Ovary (tissue), 7 donors: ENCODE measurements at regions not wholly inside any gene's neighbourhood (a gene's known extent, or its start where the extent isn't known, plus 50 kb on each side); places are given as distances from the start of the nearest gene placed in this dataset.

Experiments used
- DNase-seq, 5 donors: peaks; one replicate each; pipeline ENCODE4 v3.0.0-alpha.2; 2019 to 2020
- H3K27ac ChIP-seq, 2 donors: fragments of 200-600 bp; one replicate each; pipeline versions ENCODE4 v1.5.1 to v1.8.0; 2019 to 2022
- H3K27me3 ChIP-seq: fragments of 200-600 bp; one replicate; pipeline ENCODE4 v1.8.0; 2022
- H3K36me3 ChIP-seq: fragments of 200-600 bp; sonication (generic); one replicate; pipeline ENCODE4 v1.5.1; 2019
- H3K4me1 ChIP-seq: one replicate; pipeline ENCODE4 v1.8.1; 2013; ENCODE audit warnings: mild to moderate bottlenecking, moderate library complexity; ENCODE audit not compliant: insufficient read depth
- H3K4me3 ChIP-seq: fragments of 200-600 bp; sonication (generic); one replicate; pipeline ENCODE4 v1.5.1; 2017
- H3K9me3 ChIP-seq, 2 donors: fragments of 200-600 bp in 1 of 2; sonication (generic) in 1 of 2; one replicate each; pipeline versions ENCODE4 v1.5.1 to v1.8.1; 2013 to 2019; ENCODE audit warnings: mild to moderate bottlenecking in 1 of 2, moderate library complexity in 1 of 2
- CTCF ChIP-seq, 3 donors: fragments of 450-650 bp in 2 of 3; fragments of 200-600 bp in 1 of 3; IDR thresholded peaks; one replicate each; pipeline versions ENCODE4 v1.5.1 to v1.8.0; 2016 to 2022; ENCODE audit warnings: antibody characterized with exemption in 3 of 3, mild to moderate bottlenecking in 1 of 3
- EP300 ChIP-seq: sonication (generic); formaldehyde crosslinking; IDR thresholded peaks from one replicate; pipeline ENCODE4 v1.6.1; 2017; ENCODE audit warnings: antibody characterized with exemption
- POLR2A ChIP-seq: fragments of 450-650 bp; IDR thresholded peaks from one replicate; pipeline ENCODE4 v1.6.1; 2017; ENCODE audit warnings: antibody characterized with exemption, mild to moderate bottlenecking, moderate library complexity
- WGBS, 3 donors: extraction: QIAGEN DNeasy Blood & Tissue Kit in 1 of 3; methylation state at CpG; one replicate each; pipeline versions ENCODE4 v1.1.5 to v1.1.7; 2013 to 2017; 5-methylcytosine and 5-hydroxymethylcytosine counted together
- intact Hi-C, 4 donors: fragments of 100-400 bp; cut with DNase I; formaldehyde crosslinking; loops; one replicate each; pipeline versions ENCODE4 v1.11.0 to v1.15.1; 2022 to 2023
- donor health status: DM: no; HTN: no; CAD: no; lungs with moderate emphysema.
- donor health status: DM: no; HTN: no; CAD: no.
- donor health status: Bipolar disorder and iron deficiency.
- donor health status: DM: no; HTN: no; CAD: no.
- donor health status: DM: yes; HTN: yes; CAD: no.

GRCh38 chr2:186135686-186136085 is 350.4 kb upstream of the ZC3H15 start:
- H3K4me3 ChIP-seq = no peak overlapping the region
- no peak for TF ChIP-seq POLR2A
- no peak for TF ChIP-seq EP300
- TF ChIP-seq CTCF (IDR thresholded peaks at IDR 0.05) = no peak
- no peaks in the 10 kb centered on the region for H3K27me3 ChIP-seq
- H3K36me3 ChIP-seq = no peaks in the 10 kb centered on the region
- intact Hi-C loops = no loop called here
- no peak for DNase-seq
- H3K27ac ChIP-seq = no peak overlapping the region
- H3K4me1 ChIP-seq = no peaks in the 10 kb centered on the region
- WGBS, 3 donors = 69 to 95% (median 87%) methylated on average over 1 of the region's 1 CpG
- H3K9me3 ChIP-seq = no peaks in the 10 kb centered on the region

DNA sequence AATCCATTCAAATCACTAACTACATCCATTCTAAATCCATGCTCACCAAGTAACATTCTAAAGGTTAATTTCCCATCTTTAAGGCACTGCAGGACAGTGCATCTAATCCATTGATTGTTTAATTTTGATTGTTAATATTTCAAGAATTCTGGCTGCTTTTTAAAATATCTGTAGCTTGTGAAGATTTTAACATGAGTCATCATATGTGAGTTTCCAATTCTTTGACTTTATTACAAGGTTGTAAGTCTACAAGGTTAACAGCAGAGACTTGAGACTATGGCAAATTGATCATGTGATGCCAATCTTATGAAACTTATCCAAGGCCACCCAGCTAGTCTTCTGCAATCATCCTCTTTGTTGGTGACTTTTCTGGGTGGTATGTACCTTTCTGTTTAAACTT is 349.2 kb upstream of the ZC3H15 start:
- Histone ChIP-seq H3K4me3 (no peak overlapping the region), H3K9me3 (no peaks in the 10 kb centered on the region), H3K36me3 (no peaks in the 10 kb centered on the region), H3K4me1 (no peaks in the 10 kb centered on the region), H3K27me3 (no peaks in the 10 kb centered on the region), H3K27ac (no peak overlapping the region)
- no peak for TF ChIP-seq POLR2A
- no peak for TF ChIP-seq EP300
- TF ChIP-seq CTCF (IDR thresholded peaks at IDR 0.05) = no peak
- intact Hi-C loops = no loop called here
- no peak for DNase-seq

DNA sequence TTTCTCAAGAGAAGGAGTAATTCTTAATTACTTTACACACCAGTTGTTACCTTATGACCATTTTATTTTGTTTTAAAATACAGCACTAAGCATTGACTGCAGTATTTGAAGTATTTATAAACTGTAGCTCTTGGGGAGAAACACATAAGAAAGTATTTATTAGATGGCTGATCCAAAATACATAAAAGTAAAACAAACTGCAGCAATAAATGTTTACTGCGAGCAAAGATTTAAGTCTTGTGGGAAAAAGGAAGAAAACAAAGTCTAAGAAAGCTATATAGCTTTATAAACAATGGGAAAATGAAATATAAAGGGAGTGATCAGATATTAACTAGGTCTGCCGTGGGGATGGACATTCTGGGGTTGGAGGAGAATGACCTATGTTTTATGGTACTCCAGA is 347.2 kb upstream of the ZC3H15 start:
- TF ChIP-seq POLR2A = no peak
- no peak for TF ChIP-seq CTCF (IDR thresholded peaks at IDR 0.05)
- TF ChIP-seq EP300 = no peak
- no peaks in the 10 kb centered on the region for H3K9me3 ChIP-seq
- H3K4me1 ChIP-seq = no peaks in the 10 kb centered on the region
- no peak for DNase-seq
- no peaks in the 10 kb centered on the region for H3K36me3 ChIP-seq
- intact Hi-C loops = no loop called here
- no peak overlapping the region for H3K27ac ChIP-seq
- 64 to 71% (median 66%) methylated on average over 2 of the region's 2 CpGs for WGBS, 3 donors
- no peaks in the 10 kb centered on the region for H3K27me3 ChIP-seq
- H3K4me3 ChIP-seq = no peak overlapping the region

GRCh38 chr2:186159101-186159500 is 327.0 kb upstream of the ZC3H15 start:
- Histone ChIP-seq H3K27me3 (no peaks in the 10 kb centered on the region), H3K4me3 (no peak overlapping the region), H3K27ac (no peak overlapping the region), H3K36me3 (no peaks in the 10 kb centered on the region), H3K4me1 (no peaks in the 10 kb centered on the region), H3K9me3 (no peaks in the 10 kb centered on the region)
- DNase-seq = no peak
- no peak for TF ChIP-seq EP300
- no peak for TF ChIP-seq CTCF (IDR thresholded peaks at IDR 0.05)
- no peak for TF ChIP-seq POLR2A
- intact Hi-C loops = no loop called here

DNA sequence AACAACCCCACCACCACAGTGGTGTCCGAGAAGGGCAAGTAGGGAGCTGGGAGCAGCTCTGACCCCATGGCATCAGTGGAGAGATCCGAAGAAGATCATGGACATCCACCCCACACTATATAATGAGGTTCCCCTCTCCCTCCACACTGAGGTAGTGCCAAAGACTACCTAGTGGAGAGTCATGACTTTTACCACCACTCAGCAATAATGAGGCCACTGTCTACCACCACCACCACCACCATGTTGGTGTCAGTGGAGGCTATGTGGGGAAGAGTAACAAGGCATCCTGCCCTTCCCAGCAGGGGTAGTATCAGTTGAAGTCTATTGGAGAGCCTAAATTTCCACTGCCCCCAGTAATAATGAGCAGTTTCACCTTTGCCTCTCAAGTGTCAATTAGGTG is 321.7 kb upstream of the ZC3H15 start:
- Histone ChIP-seq H3K4me1 (no peaks in the 10 kb centered on the region), H3K27me3 (no peaks in the 10 kb centered on the region), H3K27ac (no peak overlapping the region), H3K36me3 (no peaks in the 10 kb centered on the region), H3K9me3 (no peaks in the 10 kb centered on the region), H3K4me3 (no peak overlapping the region)
- DNase-seq = no peak
- intact Hi-C loops = no loop called here
- TF ChIP-seq CTCF (IDR thresholded peaks at IDR 0.05) (no peak), EP300 (no peak), POLR2A (no peak)
- WGBS, 3 donors = 95 to 97% (median 95%) methylated on average over 2 of the region's 2 CpGs
